Left lung (tissue), 4 donors: ENCODE measurements at regions not wholly inside any gene's neighbourhood (a gene's known extent, or its start where the extent isn't known, plus 50 kb on each side); places are given as distances from the start of the nearest gene placed in this dataset.
"Not testable (repeated sequence)": the region's sequence is repeated elsewhere in the genome, so short reads cannot be mapped to it uniquely, and the experiment has no call there.

Source experiments
- ATAC-seq: fragments of 200-7000 bp; cut with Tn5 transposase; one replicate; pipeline ENCODE4 v1.9.1; 2020; ENCODE audit warnings: moderate library complexity
- DNase-seq, 4 donors: peaks; one replicate each; pipeline ENCODE4 v3.0.0-alpha.2; 2013 to 2020
- H3K27ac ChIP-seq, 2 donors: fragments of 200-600 bp; sonication (generic) in 1 of 2; one replicate each; pipeline versions ENCODE4 v1.5.0 to v1.8.0; 2020 to 2021
- H3K27me3 ChIP-seq, 2 donors: fragments of 200-600 bp; sonication (generic) in 1 of 2; one replicate each; pipeline versions ENCODE4 v1.5.0 to v1.8.0; 2020 to 2021
- H3K36me3 ChIP-seq, 2 donors: fragments of 200-600 bp; sonication (generic) in 1 of 2; one replicate each; pipeline versions ENCODE4 v1.5.0 to v1.8.0; 2020 to 2021
- H3K4me1 ChIP-seq, 2 donors: fragments of 200-600 bp; one replicate each; pipeline ENCODE4 v1.8.0; 2021
- H3K4me3 ChIP-seq, 2 donors: fragments of 200-600 bp; sonication (generic) in 1 of 2; one replicate each; pipeline versions ENCODE4 v1.5.0 to v1.8.0; 2020 to 2021; ENCODE audit warnings: mild to moderate bottlenecking in 1 of 2
- H3K9me3 ChIP-seq, 2 donors: fragments of 200-600 bp; sonication (generic) in 1 of 2; one replicate each; pipeline versions ENCODE4 v1.5.0 to v1.8.0; 2020 to 2021
- intact Hi-C, 2 donors: fragments of 100-400 bp; cut with DNase I; formaldehyde crosslinking; loops; one replicate each; pipeline versions ENCODE4 v1.11.2 to v1.14.2; 2022
- TF ChIP-seq, protein P1 (sequence below), 2 donors: fragments of 200-600 bp; sonication (generic) in 1 of 2; IDR thresholded peaks; one replicate each; pipeline versions ENCODE4 v1.5.0 to v1.8.0; 2021; ENCODE audit warnings: antibody characterized with exemption in 2 of 2
- donor health status: DM: no; HTN: yes; CAD: no.
- donor health status: DM: no; HTN: no; CAD: no.

GRCh38 chr4:31020363-31020762 is 300.2 kb downstream of the PCDH7 start:
- no peaks in the 10 kb centered on the region for H3K27me3 ChIP-seq
- H3K36me3 ChIP-seq: no peaks in the 10 kb centered on the region
- no peaks in the 10 kb centered on the region for H3K4me1 ChIP-seq
- no peak overlapping the region for H3K4me3 ChIP-seq
- intact Hi-C loops: no loop called here
- no peaks in the 10 kb centered on the region for H3K9me3 ChIP-seq
- ATAC-seq (peak; percentile 54), DNase-seq (peak in 2 of 4 donors; percentile 4 to 26)
- H3K27ac ChIP-seq: no peak overlapping the region
- TF ChIP-seq, protein P1, sequence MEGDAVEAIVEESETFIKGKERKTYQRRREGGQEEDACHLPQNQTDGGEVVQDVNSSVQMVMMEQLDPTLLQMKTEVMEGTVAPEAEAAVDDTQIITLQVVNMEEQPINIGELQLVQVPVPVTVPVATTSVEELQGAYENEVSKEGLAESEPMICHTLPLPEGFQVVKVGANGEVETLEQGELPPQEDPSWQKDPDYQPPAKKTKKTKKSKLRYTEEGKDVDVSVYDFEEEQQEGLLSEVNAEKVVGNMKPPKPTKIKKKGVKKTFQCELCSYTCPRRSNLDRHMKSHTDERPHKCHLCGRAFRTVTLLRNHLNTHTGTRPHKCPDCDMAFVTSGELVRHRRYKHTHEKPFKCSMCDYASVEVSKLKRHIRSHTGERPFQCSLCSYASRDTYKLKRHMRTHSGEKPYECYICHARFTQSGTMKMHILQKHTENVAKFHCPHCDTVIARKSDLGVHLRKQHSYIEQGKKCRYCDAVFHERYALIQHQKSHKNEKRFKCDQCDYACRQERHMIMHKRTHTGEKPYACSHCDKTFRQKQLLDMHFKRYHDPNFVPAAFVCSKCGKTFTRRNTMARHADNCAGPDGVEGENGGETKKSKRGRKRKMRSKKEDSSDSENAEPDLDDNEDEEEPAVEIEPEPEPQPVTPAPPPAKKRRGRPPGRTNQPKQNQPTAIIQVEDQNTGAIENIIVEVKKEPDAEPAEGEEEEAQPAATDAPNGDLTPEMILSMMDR (IDR thresholded peaks at IDR 0.05): no peak

GRCh38 chr4:31021008-31021407 is 300.8 kb downstream of the PCDH7 start:
- intact Hi-C loops: no loop called here
- Histone ChIP-seq H3K4me3 (no peak overlapping the region), H3K27me3 (no peaks in the 10 kb centered on the region)

DNA sequence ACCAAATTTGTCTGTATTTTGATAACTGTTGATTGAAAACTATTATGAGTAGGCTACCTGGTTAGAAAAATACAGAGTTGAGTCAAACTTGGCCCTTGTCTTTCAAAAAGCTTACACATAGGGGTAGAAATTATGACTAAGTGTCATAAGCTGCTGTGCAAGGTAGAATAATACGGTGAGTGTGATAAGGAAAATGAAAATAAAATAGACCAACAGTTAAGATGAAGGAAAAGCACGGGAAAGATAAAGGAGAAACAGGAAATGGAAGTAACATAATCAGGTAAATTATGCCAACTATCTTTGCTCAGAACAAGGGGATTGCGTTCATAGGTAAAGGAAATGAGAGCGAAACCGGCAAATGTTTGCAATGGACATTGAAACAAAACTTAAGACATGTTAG is 302.5 kb downstream of the PCDH7 start:
- intact Hi-C loops: no loop called here
- no peak overlapping the region for H3K27ac ChIP-seq
- no peaks in the 10 kb centered on the region for H3K36me3 ChIP-seq
- no peaks in the 10 kb centered on the region for H3K4me1 ChIP-seq
- ATAC-seq: no peak
- TF ChIP-seq, protein P1 (IDR thresholded peaks at IDR 0.05): no peak
- H3K4me3 ChIP-seq: no peak overlapping the region
- no peaks in the 10 kb centered on the region for H3K9me3 ChIP-seq
- DNase-seq: no peak
- H3K27me3 ChIP-seq: no peaks in the 10 kb centered on the region

More at GRCh38 chr4:31021008-31021407, 300.8 kb downstream of the PCDH7 start:
- Histone ChIP-seq H3K9me3 (no peaks in the 10 kb centered on the region), H3K4me1 (no peaks in the 10 kb centered on the region), H3K27ac (no peak overlapping the region), H3K36me3 (no peaks in the 10 kb centered on the region)
- TF ChIP-seq, protein P1 (IDR thresholded peaks at IDR 0.05): no peak
- ATAC-seq (no peak), DNase-seq (no peak)

DNA sequence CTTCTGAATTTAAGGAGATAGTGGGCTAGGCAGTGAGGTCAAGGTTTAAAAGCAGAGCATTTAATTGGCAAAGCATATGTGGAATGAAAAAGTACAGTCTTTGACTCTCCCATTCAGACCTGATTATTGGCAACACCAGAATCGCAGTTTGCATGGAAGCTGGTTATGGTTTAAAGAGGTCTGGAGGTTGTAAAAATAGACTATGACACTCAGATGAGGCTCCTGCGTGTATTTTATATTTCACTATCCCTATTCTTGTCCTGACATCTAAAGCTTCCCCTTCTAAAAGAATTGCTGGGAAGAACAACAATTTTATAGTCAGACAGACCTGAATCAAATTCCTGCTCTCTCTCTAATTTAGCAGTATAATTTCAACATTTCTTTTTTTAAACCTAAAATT is 302.9 kb downstream of the PCDH7 start:
- intact Hi-C loops: no loop called here
- Histone ChIP-seq H3K9me3 (no peaks in the 10 kb centered on the region), H3K27me3 (no peaks in the 10 kb centered on the region), H3K36me3 (no peaks in the 10 kb centered on the region), H3K4me1 (no peaks in the 10 kb centered on the region), H3K27ac (no peak overlapping the region), H3K4me3 (no peak overlapping the region)
- TF ChIP-seq, protein P1 (IDR thresholded peaks at IDR 0.05): no peak
- DNase-seq (no peak), ATAC-seq (no peak)

DNA sequence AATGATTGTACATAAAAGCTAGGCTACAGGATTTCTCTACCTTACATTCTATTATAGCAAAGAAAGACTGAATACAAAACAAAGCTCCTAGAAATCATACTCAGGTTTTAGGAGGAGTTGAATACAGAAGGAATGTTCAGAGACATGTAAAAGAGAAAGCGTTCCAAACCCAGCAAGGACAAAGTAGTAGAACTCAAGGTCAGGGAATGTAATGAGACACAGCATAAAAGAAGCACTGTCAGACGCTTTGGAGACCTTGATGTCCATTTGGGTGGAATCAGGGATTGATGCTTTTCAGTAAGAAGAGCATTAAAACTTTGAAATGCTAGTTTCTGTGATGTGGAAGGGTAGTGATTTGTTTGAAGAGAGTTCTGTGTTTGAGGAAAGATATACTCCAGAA is 303.6 kb downstream of the PCDH7 start:
- H3K4me1 ChIP-seq: no peaks in the 10 kb centered on the region
- TF ChIP-seq, protein P1 (IDR thresholded peaks at IDR 0.05): no peak
- no peaks in the 10 kb centered on the region for H3K36me3 ChIP-seq
- H3K9me3 ChIP-seq: no peaks in the 10 kb centered on the region
- ATAC-seq (no peak), DNase-seq (no peak)
- intact Hi-C loops: no loop called here
- H3K27me3 ChIP-seq: no peaks in the 10 kb centered on the region
- H3K4me3 ChIP-seq: no peak overlapping the region
- no peak overlapping the region for H3K27ac ChIP-seq

DNA sequence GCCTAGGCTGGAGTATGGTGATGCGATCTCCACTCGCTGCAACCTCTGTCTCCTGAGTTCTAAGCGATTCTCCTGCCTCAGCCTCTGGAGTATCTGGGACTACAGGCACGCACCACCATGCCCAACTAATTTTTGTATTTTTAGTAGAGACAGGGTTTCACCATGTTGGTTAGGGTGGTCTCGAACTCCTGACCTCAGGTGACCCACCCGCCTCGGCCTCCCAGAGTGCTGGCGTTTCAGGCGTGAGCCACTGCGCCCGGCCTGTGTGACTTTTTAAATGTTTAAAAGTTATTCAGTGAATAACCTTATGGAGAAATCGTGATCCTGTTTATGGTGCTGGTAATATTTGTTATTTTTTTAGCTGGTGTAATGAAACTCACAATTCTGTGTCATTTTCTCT is 304.6 kb downstream of the PCDH7 start:
- intact Hi-C loops, H3K4me3 ChIP-seq, H3K9me3 ChIP-seq, ATAC-seq, H3K27ac ChIP-seq, H3K27me3 ChIP-seq, H3K4me1 ChIP-seq, H3K36me3 ChIP-seq: not testable (repeated sequence)
- DNase-seq: peak in 1 of 4 donors; percentile 31
